SK-N-SH treated with all-trans-retinoic acid at 6 μM for 48 hours (cell line): ENCODE measurements at regions not wholly inside any gene's neighbourhood (a gene's known extent, or its start where the extent isn't known, plus 50 kb on each side); places are given as distances from the start of the nearest gene placed in this dataset.

Experiments
- ARNTL ChIP-seq: fragments of 450-650 bp; formaldehyde crosslinking; IDR thresholded peaks from 2 replicates; pipeline ENCODE4 v1.5.0; 2020; ENCODE audit warnings: low read depth, mild to moderate bottlenecking, moderate library complexity, borderline replicate concordance
- CREB5 ChIP-seq: fragments of 250-450 bp; sonication (Bioruptor Pico); IDR thresholded peaks from 2 replicates; pipeline ENCODE4 v1.5.1; 2020; ENCODE audit warnings: low read depth, mild to moderate bottlenecking, moderate library complexity
- CSRNP3 ChIP-seq: fragments of 250-450 bp; sonication (Bioruptor Pico); IDR thresholded peaks from 2 replicates; pipeline ENCODE4 v1.5.1; 2021; ENCODE audit warnings: mild to moderate bottlenecking, moderate library complexity
- ESRRG ChIP-seq: fragments of 250-450 bp; sonication (Bioruptor Pico); IDR thresholded peaks from 2 replicates; pipeline ENCODE4 v1.6.1; 2021; ENCODE audit warnings: mild to moderate bottlenecking
- GLIS3 ChIP-seq: fragments of 250-450 bp; sonication (Bioruptor Pico); IDR thresholded peaks from 2 replicates; pipeline ENCODE4 v1.5.0; 2020; ENCODE audit warnings: mild to moderate bottlenecking, moderate library complexity
- PATZ1 ChIP-seq: fragments of 250-450 bp; sonication (Bioruptor Pico); IDR thresholded peaks from 2 replicates; pipeline ENCODE4 v1.8.0; 2020; ENCODE audit warnings: mild to moderate bottlenecking, moderate library complexity, borderline replicate concordance
- RARB ChIP-seq: fragments of 250-450 bp; sonication (Bioruptor Pico); IDR thresholded peaks from 2 replicates; pipeline ENCODE4 v1.8.0; 2021; ENCODE audit warnings: mild to moderate bottlenecking, moderate library complexity
- TCF4 ChIP-seq: fragments of 250-450 bp; sonication (Bioruptor Pico); IDR thresholded peaks from 2 replicates; pipeline ENCODE4 v1.8.0; 2021; ENCODE audit warnings: mild to moderate bottlenecking, moderate library complexity, borderline replicate concordance
- TOX ChIP-seq: fragments of 250-450 bp; sonication (Bioruptor Pico); IDR thresholded peaks from 2 replicates; pipeline ENCODE4 v1.8.0; 2021; ENCODE audit warnings: mild to moderate bottlenecking, moderate library complexity, borderline replicate concordance
- ZNF8 ChIP-seq: fragments of 450-650 bp; formaldehyde crosslinking; IDR thresholded peaks from 2 replicates; pipeline ENCODE4 v1.5.0; 2020; ENCODE audit warnings: mild to moderate bottlenecking, moderate library complexity

GRCh38 chr16:85535352-85536072 is 77.6 kb upstream of the GSE1 start:
- TF ChIP-seq TOX (CRISPR knock-in tag) (no peak), CREB5 (CRISPR knock-in tag) (no peak), CSRNP3 (CRISPR knock-in tag) (no peak), PATZ1 (CRISPR knock-in tag) (no peak), ARNTL (CRISPR knock-in tag) (no peak), ESRRG (no peak), RARB (no peak), GLIS3 (CRISPR knock-in tag) (no peak), TCF4 (no peak), ZNF8 (CRISPR knock-in tag) (no peak)
